ENCODE measurements at regions not wholly inside any gene's neighbourhood (a gene's known extent, or its start where the extent isn't known, plus 50 kb on each side); places are given as distances from the start of the nearest gene placed in this dataset.
"Not testable (repeated sequence)": the region's sequence is repeated elsewhere in the genome, so short reads cannot be mapped to it uniquely, and the experiment has no call there.

DNA sequence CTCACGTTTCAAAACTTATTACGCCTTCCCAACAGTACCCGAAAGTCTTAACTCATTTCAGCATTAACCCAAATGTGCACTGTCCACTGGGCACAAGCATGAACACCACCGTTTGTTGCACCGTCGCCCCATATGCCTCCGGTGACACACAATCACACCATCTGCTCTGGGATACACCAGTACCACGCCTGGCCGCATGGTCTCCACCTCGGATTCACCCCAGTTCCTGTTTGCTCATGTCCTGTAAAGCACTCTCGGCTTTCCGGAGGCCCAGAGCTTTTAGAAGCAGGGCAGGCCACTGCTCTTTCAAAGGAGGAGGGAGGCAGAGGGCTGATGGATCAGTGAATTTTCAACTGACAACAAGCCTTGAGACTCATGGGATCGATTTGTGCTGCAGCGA, 1570.0 kb upstream of the DEFB115 start:
- Histone ChIP-seq H3K36me3 (no peaks in the 10 kb centered on the region), H3K4me3 (no peak overlapping the region), H3K9me3 (no peaks in the 10 kb centered on the region), H3K27me3 (no peaks in the 10 kb centered on the region)
- DNase-seq, result no peak

DNA sequence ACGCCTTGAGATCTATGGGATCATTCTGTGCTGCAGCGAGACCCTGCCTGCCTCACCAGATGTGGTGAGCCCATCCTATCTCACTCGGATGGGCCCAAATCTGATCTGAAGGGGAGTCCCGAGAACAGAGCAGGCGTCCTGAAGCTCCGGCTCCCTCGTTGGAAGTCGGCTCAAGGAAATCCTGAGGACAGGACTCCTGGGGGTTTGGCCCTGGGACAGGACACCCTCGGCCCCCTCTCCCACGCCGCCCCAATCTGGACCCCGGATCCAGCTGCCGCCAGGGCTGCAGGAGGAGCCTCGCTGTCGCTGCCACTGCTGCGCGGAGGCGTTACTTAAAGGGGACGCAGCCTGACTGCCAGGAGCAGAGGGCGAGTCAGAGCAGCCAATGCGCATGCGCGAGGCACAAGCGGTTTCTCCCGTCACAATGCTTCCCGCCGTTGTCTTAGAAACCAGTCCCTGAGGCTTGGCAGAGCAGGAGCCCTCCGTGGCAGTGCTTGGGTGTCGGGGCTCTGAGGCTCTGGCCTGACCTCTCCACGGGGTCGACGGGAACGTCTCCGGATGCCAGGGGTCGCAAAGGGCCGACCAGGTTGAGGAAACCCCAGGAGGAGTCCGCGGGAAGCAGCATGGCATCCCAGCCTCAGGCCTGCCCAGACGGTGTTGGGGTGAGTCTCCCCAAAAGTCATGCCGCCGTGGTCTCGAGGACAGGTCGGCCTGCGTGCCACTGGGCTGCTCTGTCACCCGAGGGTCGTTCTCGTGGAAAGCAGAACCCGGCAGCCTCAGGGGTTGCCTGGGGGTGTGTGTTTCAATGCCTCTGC, 1567.8 kb upstream of the DEFB115 start:
- H3K4me3 ChIP-seq, result no peak overlapping the region
- H3K9me3 ChIP-seq, result no peaks in the 10 kb centered on the region
- no peaks in the 10 kb centered on the region for H3K36me3 ChIP-seq
- H3K27me3 ChIP-seq, result no peaks in the 10 kb centered on the region
- no peak for DNase-seq

DNA sequence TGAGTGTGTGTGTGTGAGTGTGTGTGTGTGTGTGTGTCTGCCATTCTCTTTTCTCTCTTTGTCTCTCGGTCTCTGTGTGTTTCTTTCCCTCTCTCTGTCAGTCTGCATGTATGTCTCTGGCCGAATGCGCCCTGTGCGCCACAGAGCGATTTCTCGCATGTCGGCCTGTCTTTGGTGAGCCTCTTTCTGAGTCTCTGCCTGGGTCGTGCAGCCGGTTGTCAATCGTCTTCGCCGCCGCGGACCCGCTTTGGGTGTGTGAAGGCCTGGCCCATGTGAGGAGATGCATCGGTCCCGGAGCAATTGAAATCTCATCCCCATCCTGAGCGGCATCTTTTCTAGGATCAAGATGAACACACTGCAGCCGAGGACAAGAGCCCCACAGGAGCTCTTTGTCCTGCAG, 1567.2 kb upstream of the DEFB115 start:
- no peak for DNase-seq
- no peak overlapping the region for H3K4me3 ChIP-seq
- H3K9me3 ChIP-seq, result no peaks in the 10 kb centered on the region
- no peaks in the 10 kb centered on the region for H3K27me3 ChIP-seq
- no peaks in the 10 kb centered on the region for H3K36me3 ChIP-seq

DNA sequence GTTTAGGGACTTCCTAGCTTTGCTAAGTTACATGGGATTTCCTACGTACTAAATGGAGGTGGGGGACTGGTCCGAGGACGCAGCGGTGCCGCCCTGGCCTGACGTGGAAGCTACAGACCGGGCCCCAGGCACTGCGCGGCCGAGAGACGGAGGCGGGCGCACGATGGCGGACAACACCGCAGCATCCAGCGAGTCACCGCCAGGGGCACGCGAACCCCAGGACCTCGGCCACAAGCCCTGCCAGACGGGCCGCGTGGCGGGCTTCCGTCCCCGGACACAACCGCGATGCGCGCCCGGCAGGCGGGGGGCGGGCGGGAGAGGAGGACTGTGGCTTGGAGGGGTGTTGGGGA, 1516.9 kb upstream of the DEFB115 start:
- no peaks in the 10 kb centered on the region for H3K9me3 ChIP-seq
- no peak overlapping the region for H3K4me3 ChIP-seq
- no peaks in the 10 kb centered on the region for H3K27me3 ChIP-seq
- no peak for DNase-seq
- H3K36me3 ChIP-seq, result no peaks in the 10 kb centered on the region

DNA sequence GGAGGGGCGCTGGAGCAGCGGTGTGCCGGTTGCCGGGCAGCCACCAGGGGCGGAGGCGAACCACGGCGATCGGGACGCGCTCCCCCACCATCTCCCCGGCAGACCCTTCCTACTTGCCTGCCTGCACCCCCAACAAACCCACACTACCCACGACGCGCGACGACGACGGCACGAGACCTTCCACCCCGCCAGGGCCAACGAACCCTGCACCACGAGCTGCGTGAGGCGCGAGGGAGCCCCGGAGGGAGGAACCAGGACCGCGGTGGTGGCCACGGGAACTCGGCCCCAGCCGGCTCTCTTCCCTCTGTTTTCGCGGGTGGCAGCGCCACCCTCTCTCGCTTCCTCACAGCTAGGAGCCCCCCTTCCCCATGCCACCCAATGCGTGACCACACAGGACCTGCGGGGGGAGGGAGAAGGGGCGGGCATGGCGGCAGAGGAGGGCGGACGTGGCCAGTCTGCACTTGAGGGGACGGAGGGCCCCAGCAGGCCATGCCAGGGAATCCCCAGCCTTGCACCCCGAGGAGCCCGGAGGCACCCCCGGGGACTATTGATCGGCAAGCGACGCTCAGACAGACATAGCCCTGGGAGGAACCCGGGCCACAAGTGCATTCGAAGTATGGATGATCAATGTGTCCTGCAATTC, 1516.4 kb upstream of the DEFB115 start:
- no peaks in the 10 kb centered on the region for H3K9me3 ChIP-seq
- DNase-seq, result no peak

GRCh38 chr20:29741594-29741893, 1515.9 kb upstream of the DEFB115 start:
- Histone ChIP-seq H3K36me3 (no peaks in the 10 kb centered on the region), H3K4me3 (no peak overlapping the region), H3K27me3 (no peaks in the 10 kb centered on the region), H3K9me3 (no peaks in the 10 kb centered on the region)
- no peak for DNase-seq

More for the DNA sequence above, 1516.4 kb upstream of the DEFB115 start:
- Histone ChIP-seq H3K27me3 (no peaks in the 10 kb centered on the region), H3K4me3 (no peak overlapping the region), H3K36me3 (no peaks in the 10 kb centered on the region)

DNA sequence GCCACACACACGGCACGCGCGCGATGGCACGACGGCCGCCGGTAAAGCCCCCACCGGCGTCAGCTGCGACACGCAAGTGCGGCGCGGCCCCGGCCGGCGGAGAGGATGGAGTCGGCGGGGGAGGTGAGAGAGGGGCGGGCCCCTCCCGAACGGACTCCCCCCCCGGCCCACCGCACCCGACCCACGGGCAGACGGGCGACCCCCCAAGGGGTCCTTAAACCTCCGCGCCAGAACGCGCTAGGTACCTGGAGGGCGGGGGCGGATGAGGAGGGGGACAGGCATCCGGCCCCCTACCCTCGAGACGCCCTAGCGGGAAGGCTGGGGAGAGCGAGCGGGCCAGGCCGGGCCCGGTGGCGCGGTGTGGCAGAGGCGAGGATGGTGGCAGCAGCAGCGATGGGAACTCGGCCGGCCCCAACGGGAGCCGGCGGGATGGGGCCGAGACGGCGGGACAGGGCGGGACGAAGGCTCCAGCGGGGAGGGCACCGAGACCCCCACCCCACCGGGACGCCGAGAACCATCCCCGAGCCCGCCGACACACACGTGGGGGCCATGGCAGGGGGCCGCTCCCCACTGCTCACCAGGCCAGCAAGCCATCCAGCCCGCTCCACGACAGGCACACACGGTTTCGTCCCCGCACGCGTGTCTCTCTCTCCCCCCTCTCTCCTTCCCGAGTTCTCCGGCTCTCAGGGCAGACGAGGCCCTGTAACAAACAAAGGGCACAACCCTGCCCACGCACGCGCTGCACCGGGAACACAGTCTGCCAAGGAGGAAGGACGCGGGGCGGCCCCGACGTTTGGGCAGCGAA, 1515.4 kb upstream of the DEFB115 start:
- DNase-seq, result no peak
- no peaks in the 10 kb centered on the region for H3K9me3 ChIP-seq

GRCh38 chr20:29742699-29743100, 1514.8 kb upstream of the DEFB115 start:
- no peaks in the 10 kb centered on the region for H3K9me3 ChIP-seq
- H3K36me3 ChIP-seq, result no peaks in the 10 kb centered on the region
- no peaks in the 10 kb centered on the region for H3K27me3 ChIP-seq
- no peak overlapping the region for H3K4me3 ChIP-seq
- no peak for DNase-seq

More for the DNA sequence above, 1515.4 kb upstream of the DEFB115 start:
- Histone ChIP-seq H3K36me3 (no peaks in the 10 kb centered on the region), H3K4me3 (no peak overlapping the region), H3K27me3 (no peaks in the 10 kb centered on the region)

DNA sequence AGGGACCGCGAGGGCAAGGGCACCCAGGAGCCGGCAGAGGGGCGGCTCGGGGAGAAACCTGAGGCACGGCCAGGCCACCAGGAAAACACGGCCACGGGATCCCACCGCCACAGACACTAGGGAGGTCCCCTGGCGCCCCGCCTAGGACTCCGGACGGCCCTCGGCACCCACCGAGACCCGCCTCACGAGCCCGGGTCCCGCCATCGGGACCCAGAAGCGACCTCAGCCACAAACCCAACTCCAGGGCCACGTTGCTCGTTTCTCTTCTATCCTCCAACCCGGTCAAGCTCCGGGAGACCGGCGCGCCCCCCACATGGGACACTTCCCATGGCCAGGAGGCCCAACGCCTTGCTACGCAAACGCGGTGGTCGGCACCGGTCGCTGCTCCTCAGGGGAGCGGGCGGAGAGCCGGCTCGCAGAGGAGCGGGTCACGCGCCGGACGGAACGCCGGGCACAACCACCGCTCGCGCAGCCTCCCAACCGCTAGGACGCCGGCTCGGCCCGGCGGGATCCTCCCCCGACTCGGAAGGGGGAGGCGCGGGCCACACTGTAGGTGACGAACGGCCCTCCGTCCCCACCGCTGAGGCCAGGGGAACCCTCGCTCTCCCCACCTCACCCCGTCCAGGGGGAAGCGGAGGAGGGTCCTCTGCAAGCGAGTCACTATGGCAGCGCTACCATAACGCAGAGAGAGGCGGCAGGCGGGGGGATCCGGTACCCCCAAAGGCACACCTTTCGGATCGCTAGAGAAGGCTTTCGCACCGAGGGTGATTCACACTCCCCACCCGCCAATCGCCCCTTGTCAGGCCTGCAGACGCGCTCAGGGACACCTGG, 1514.1 kb upstream of the DEFB115 start:
- DNase-seq, result no peak
- H3K9me3 ChIP-seq, result no peaks in the 10 kb centered on the region
- no peaks in the 10 kb centered on the region for H3K27me3 ChIP-seq
- H3K4me3 ChIP-seq, result no peak overlapping the region
- H3K36me3 ChIP-seq, result no peaks in the 10 kb centered on the region

GRCh38 chr20:29744071-29744470, 1513.4 kb upstream of the DEFB115 start:
- no peak overlapping the region for H3K4me3 ChIP-seq
- no peak for DNase-seq
- no peaks in the 10 kb centered on the region for H3K27me3 ChIP-seq
- no peaks in the 10 kb centered on the region for H3K9me3 ChIP-seq
- H3K36me3 ChIP-seq, result no peaks in the 10 kb centered on the region

GRCh38 chr20:29745534-29746245, 1511.8 kb upstream of the DEFB115 start:
- not testable (repeated sequence) for H3K9me3 ChIP-seq

GRCh38 chr20:29750268-29750899, 1507.1 kb upstream of the DEFB115 start:
- Histone ChIP-seq H3K9me3 (no peaks in the 10 kb centered on the region), H3K27me3 (no peaks in the 10 kb centered on the region), H3K4me3 (no peak overlapping the region), H3K36me3 (no peaks in the 10 kb centered on the region)
- no peak for DNase-seq

More at GRCh38 chr20:29745534-29746245, 1511.8 kb upstream of the DEFB115 start:
- H3K36me3 ChIP-seq, H3K27me3 ChIP-seq, H3K4me3 ChIP-seq, DNase-seq: not testable (repeated sequence)

GRCh38 chr20:29752644-29753425, 1504.6 kb upstream of the DEFB115 start:
- H3K27me3 ChIP-seq, H3K36me3 ChIP-seq, H3K9me3 ChIP-seq, DNase-seq, H3K4me3 ChIP-seq: not testable (repeated sequence)

DNA sequence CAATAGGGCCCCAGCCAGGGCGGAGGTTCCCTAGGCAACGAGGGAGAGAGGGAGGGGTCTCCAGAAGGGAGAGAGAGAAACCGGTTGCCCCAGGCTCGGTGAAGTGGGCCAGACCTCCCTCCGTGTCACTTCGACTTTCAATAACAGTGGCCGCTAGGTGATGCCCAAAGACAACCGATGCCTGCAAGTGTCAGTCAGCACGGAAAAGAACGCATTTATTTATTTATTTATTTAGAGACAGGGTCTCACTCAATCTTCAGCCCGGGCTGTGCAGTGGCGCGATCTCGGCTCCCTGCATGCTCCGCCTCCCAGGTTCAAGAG, 1504.1 kb upstream of the DEFB115 start:
- H3K36me3 ChIP-seq, H3K4me3 ChIP-seq, H3K9me3 ChIP-seq, DNase-seq, H3K27me3 ChIP-seq: not testable (repeated sequence)

GRCh38 chr20:29753879-29754278, 1503.6 kb upstream of the DEFB115 start:
- not testable (repeated sequence) for H3K4me3 ChIP-seq, H3K27me3 ChIP-seq, H3K36me3 ChIP-seq, H3K9me3 ChIP-seq, DNase-seq

Measured in MG63 (cell line).